ENCODE measurements at regions not wholly inside any gene's neighbourhood (a gene's known extent, or its start where the extent isn't known, plus 50 kb on each side); places are given as distances from the start of the nearest gene placed in this dataset.

- ChIA-PET POLR2A (ENCODE audit: unreplicated experiment) (interaction anchor here (0.6 kb wide), 1 partner anchor 25 kb away, joined by 4 read pairs; no protein-coding TSS in a partner anchor), CTCF (no interaction called here)
- Histone ChIP-seq H4K20me1 (ENCODE audit: low read length) (no peaks in the 10 kb centered on the region), H3K36me3 (ENCODE audit: low read depth, low read length) (no peaks in the 10 kb centered on the region), H3K9me2 (replicated peaks; ENCODE audit: low read length) (no peaks in the 10 kb centered on the region), H3K9me3 (ENCODE audit: low read length) (0 out of 2 replicates have a peak, but pooled peaks cover 3% of the 10 kb centered on the region), H3K4me2 (ENCODE audit: low read length) (no peak overlapping the region), H3K27ac (ENCODE audit: low read length) (no peak overlapping the region), H2AFZ (ENCODE audit: low read length) (no peak overlapping the region), H3K4me1 (ENCODE audit: insufficient read depth, low read length) (no peaks in the 10 kb centered on the region), H3F3A (ENCODE audit: low read length, unreplicated experiment) (no peaks in the 10 kb centered on the region), H3K9ac (ENCODE audit: low read length) (no peak overlapping the region), H3K4me3 (ENCODE audit: low read length) (no peak overlapping the region), H3K79me2 (ENCODE audit: low read length) (no peaks in the 10 kb centered on the region), H3K27me3 (ENCODE audit: low read length) (no peaks in the 10 kb centered on the region)
- intact Hi-C loops (cut with micrococcal nuclease), result no loop called here
- no TSS peak for BruUV-seq (replicated peaks)
- no peak for TF ChIP-seq CTCF (conservative IDR thresholded peaks at IDR 0.05; ENCODE audit: low read depth, low read length)
- no peak for TF ChIP-seq EZH2phosphoT487 (IDR thresholded peaks at IDR 0.05; ENCODE audit: borderline replicate concordance, low read length)
- no peak for TF ChIP-seq EZH2 (IDR thresholded peaks at IDR 0.05; ENCODE audit: low read length, unreplicated experiment)
- DNase-seq (no peak), ATAC-seq (no peak)
Observed at GRCh38 chr2:111647359-111647758, 236.6 kb downstream of the ANAPC1 start.

GRCh38 chr2:111652038-111652437 lies 232.0 kb downstream of the ANAPC1 start:
- TF ChIP-seq EZH2phosphoT487 (IDR thresholded peaks at IDR 0.05; ENCODE audit: borderline replicate concordance, low read length), result no peak
- TF ChIP-seq CTCF (conservative IDR thresholded peaks at IDR 0.05; ENCODE audit: low read depth, low read length), result no peak
- no peak for TF ChIP-seq EZH2 (IDR thresholded peaks at IDR 0.05; ENCODE audit: low read length, unreplicated experiment)
- no peak overlapping the region for H2AFZ ChIP-seq (ENCODE audit: low read length)
- ATAC-seq (no peak), DNase-seq (no peak)
- H4K20me1 ChIP-seq (ENCODE audit: low read length), result no peaks in the 10 kb centered on the region
- no peaks in the 10 kb centered on the region for H3K9me2 ChIP-seq (replicated peaks; ENCODE audit: low read length)
- CTCF ChIA-PET, result no interaction called here
- H3K36me3 ChIP-seq (ENCODE audit: low read depth, low read length), result no peaks in the 10 kb centered on the region
- POLR2A ChIA-PET (ENCODE audit: unreplicated experiment), result no interaction called here
- H3F3A ChIP-seq (ENCODE audit: low read length, unreplicated experiment), result no peaks in the 10 kb centered on the region
- H3K9ac ChIP-seq (ENCODE audit: low read length), result no peak overlapping the region
- no peaks in the 10 kb centered on the region for H3K4me1 ChIP-seq (ENCODE audit: insufficient read depth, low read length)
- H3K27ac ChIP-seq (ENCODE audit: low read length), result no peak overlapping the region
- no TSS peak for BruUV-seq (replicated peaks)
- no peak overlapping the region for H3K4me3 ChIP-seq (ENCODE audit: low read length)
- no peaks in the 10 kb centered on the region for H3K79me2 ChIP-seq (ENCODE audit: low read length)
- 0 out of 2 replicates have a peak, but pooled peaks cover 3% of the 10 kb centered on the region for H3K9me3 ChIP-seq (ENCODE audit: low read length)
- no peak overlapping the region for H3K4me2 ChIP-seq (ENCODE audit: low read length)
- intact Hi-C loops (cut with micrococcal nuclease), result no loop called here
- H3K27me3 ChIP-seq (ENCODE audit: low read length), result no peaks in the 10 kb centered on the region

GRCh38 chr2:111652681-111653080 lies 231.3 kb downstream of the ANAPC1 start:
- Histone ChIP-seq H3K4me1 (ENCODE audit: insufficient read depth, low read length) (no peaks in the 10 kb centered on the region), H3K9me2 (replicated peaks; ENCODE audit: low read length) (no peaks in the 10 kb centered on the region), H3K27me3 (ENCODE audit: low read length) (no peaks in the 10 kb centered on the region), H3F3A (ENCODE audit: low read length, unreplicated experiment) (no peaks in the 10 kb centered on the region), H3K4me3 (ENCODE audit: low read length) (no peak overlapping the region), H3K9ac (ENCODE audit: low read length) (no peak overlapping the region), H3K36me3 (ENCODE audit: low read depth, low read length) (no peaks in the 10 kb centered on the region), H3K27ac (ENCODE audit: low read length) (no peak overlapping the region), H4K20me1 (ENCODE audit: low read length) (no peaks in the 10 kb centered on the region), H3K4me2 (ENCODE audit: low read length) (no peak overlapping the region), H3K9me3 (ENCODE audit: low read length) (0 out of 2 replicates have a peak, but pooled peaks cover under 1% of the 10 kb centered on the region), H3K79me2 (ENCODE audit: low read length) (no peaks in the 10 kb centered on the region), H2AFZ (ENCODE audit: low read length) (no peak overlapping the region)
- TF ChIP-seq EZH2phosphoT487 (IDR thresholded peaks at IDR 0.05; ENCODE audit: borderline replicate concordance, low read length) (no peak), EZH2 (IDR thresholded peaks at IDR 0.05; ENCODE audit: low read length, unreplicated experiment) (no peak), CTCF (conservative IDR thresholded peaks at IDR 0.05; ENCODE audit: low read depth, low read length) (no peak)
- ChIA-PET POLR2A (ENCODE audit: unreplicated experiment) (no interaction called here), CTCF (no interaction called here)
- no TSS peak for BruUV-seq (replicated peaks)
- ATAC-seq (no peak), DNase-seq (no peak)
- intact Hi-C loops (cut with micrococcal nuclease), result no loop called here

Data from PC-3 (cell line).